ENCODE measurements at regions not wholly inside any gene's neighbourhood (a gene's known extent, or its start where the extent isn't known, plus 50 kb on each side); places are given as distances from the start of the nearest gene placed in this dataset.

GRCh38 chr11:11043721-11044120 is 185.9 kb upstream of the ZBED5 start:
- ChIA-PET POLR2A (no interaction called here), RAD21 (ENCODE audit: low non-redundant PET in 1 of 2, low total read pairs in 2 of 2, uncharacterized antibody in 2 of 2, unreplicated experiment in 2 of 2) (no interaction called here), CTCF (interaction anchor here (1.1 kb wide), 1 partner anchor 16 kb away, joined by 6 read pairs; no protein-coding TSS in a partner anchor)
- no peaks in the 10 kb centered on the region for H3K4me1 ChIP-seq (ENCODE audit: control insufficient read depth in 1 of 2, insufficient read depth in 2 of 2, low read length in 2 of 2)
- no peaks in the 10 kb centered on the region for H3K79me2 ChIP-seq (ENCODE audit: insufficient read depth, low read length)
- H3K27ac ChIP-seq (ENCODE audit: low read depth, low read length): no peak overlapping the region
- no peaks in the 10 kb centered on the region for H3K9me2 ChIP-seq (ENCODE audit: insufficient read depth)
- intact Hi-C loops (cut with micrococcal nuclease): loop anchor here (5.0 kb wide), 1 partner anchor 999 kb away; no protein-coding TSS in a partner anchor
- no peak for TF ChIP-seq POLR2AphosphoS5 (IDR thresholded peaks at IDR 0.05; ENCODE audit: low read depth, low read length)
- no peak for TF ChIP-seq SRF (IDR thresholded peaks at IDR 0.05; ENCODE audit: low read depth)
- TF ChIP-seq ZFX (IDR thresholded peaks at IDR 0.05): no peak
- no peak for TF ChIP-seq ELF1 (IDR thresholded peaks at IDR 0.05; ENCODE audit: borderline replicate concordance, low read depth)
- TF ChIP-seq CEBPB (IDR thresholded peaks at IDR 0.05; ENCODE audit: low read depth): no peak
- no peak for TF ChIP-seq CTCF (IDR thresholded peaks at IDR 0.05 in 2 of 3, conservative IDR thresholded peaks at IDR 0.05 in 1 of 3; ENCODE audit: borderline replicate concordance in 1 of 3, insufficient read depth in 1 of 3, low read depth in 2 of 3, low read length in 2 of 3)
- TF ChIP-seq ZNF274 (IDR thresholded peaks at IDR 0.05; ENCODE audit: low read depth, low read length): no peak
- TF ChIP-seq YY1 (IDR thresholded peaks at IDR 0.05; ENCODE audit: extremely low read depth, insufficient replicate concordance, low read depth, low read length): no peak
- no peak for TF ChIP-seq POLR2A (IDR thresholded peaks at IDR 0.05; ENCODE audit: borderline replicate concordance, extremely low read depth, insufficient read depth, insufficient read length)
- TF ChIP-seq FOSL1 (IDR thresholded peaks at IDR 0.05; ENCODE audit: low read depth): no peak
- no peak for TF ChIP-seq EZH2phosphoT487 (IDR thresholded peaks at IDR 0.05; ENCODE audit: borderline replicate concordance)
- H2AFZ ChIP-seq (ENCODE audit: low read depth, low read length, poor library complexity, severe bottlenecking): no peak overlapping the region
- no peaks in the 10 kb centered on the region for H4K20me1 ChIP-seq (ENCODE audit: insufficient read depth)
- no peak overlapping the region for H3K4me2 ChIP-seq (ENCODE audit: low read length)
- H3K36me3 ChIP-seq (ENCODE audit: control insufficient read depth in 1 of 2, insufficient read depth in 2 of 2, low read length in 2 of 2): no peaks in the 10 kb centered on the region
- BruUV-seq (replicated peaks): no TSS peak
- H3K4me3 ChIP-seq (replicated peaks in 1 of 2; ENCODE audit: low read depth in 1 of 2, low read length in 2 of 2): no peak overlapping the region
- no peak overlapping the region for H3K9ac ChIP-seq (ENCODE audit: low read length)
- DNase-seq (ENCODE audit: low read depth, low spot score): no peak
- H3K9me3 ChIP-seq (ENCODE audit: control insufficient read depth in 1 of 2, insufficient read depth in 1 of 2, low read depth in 1 of 2, low read length in 2 of 2): no peaks in the 10 kb centered on the region
- H3K27me3 ChIP-seq (ENCODE audit: insufficient read depth, low read length): no peaks in the 10 kb centered on the region
- ATAC-seq: no peak

Data from HCT116 (cell line).